ENCODE measurements at regions not wholly inside any gene's neighbourhood (a gene's known extent, or its start where the extent isn't known, plus 50 kb on each side); places are given as distances from the start of the nearest gene placed in this dataset.
A peak's percentile ranks its signal among the peaks of the same experiment; 100 is the strongest.

GRCh38 chr16:80375973-80376372 is 164.8 kb upstream of the DYNLRB2 start:
- H3K9ac ChIP-seq (ENCODE audit: extremely low read depth, low read length, poor library complexity, severe bottlenecking): no peak overlapping the region
- Mint-ChIP-seq H3K27ac (no peak overlapping the region), H3K4me1 (no peaks in the 10 kb centered on the region), H3K27me3 (ENCODE audit: insufficient read depth) (peaks cover 76% of the 10 kb centered on the region), H3K9me3 (peaks cover 16% of the 10 kb centered on the region), H3K4me3 (no peak overlapping the region), H3K36me3 (ENCODE audit: low read depth) (no peaks in the 10 kb centered on the region)
- no peaks in the 10 kb centered on the region for H3K4me1 ChIP-seq (ENCODE audit: control insufficient read depth, insufficient read depth, low read length)
- peaks cover 87% of the 10 kb centered on the region for H3K27me3 ChIP-seq (ENCODE audit: control insufficient read depth, insufficient read depth, low read length, poor library complexity, severe bottlenecking)
- TF ChIP-seq, protein P1, sequence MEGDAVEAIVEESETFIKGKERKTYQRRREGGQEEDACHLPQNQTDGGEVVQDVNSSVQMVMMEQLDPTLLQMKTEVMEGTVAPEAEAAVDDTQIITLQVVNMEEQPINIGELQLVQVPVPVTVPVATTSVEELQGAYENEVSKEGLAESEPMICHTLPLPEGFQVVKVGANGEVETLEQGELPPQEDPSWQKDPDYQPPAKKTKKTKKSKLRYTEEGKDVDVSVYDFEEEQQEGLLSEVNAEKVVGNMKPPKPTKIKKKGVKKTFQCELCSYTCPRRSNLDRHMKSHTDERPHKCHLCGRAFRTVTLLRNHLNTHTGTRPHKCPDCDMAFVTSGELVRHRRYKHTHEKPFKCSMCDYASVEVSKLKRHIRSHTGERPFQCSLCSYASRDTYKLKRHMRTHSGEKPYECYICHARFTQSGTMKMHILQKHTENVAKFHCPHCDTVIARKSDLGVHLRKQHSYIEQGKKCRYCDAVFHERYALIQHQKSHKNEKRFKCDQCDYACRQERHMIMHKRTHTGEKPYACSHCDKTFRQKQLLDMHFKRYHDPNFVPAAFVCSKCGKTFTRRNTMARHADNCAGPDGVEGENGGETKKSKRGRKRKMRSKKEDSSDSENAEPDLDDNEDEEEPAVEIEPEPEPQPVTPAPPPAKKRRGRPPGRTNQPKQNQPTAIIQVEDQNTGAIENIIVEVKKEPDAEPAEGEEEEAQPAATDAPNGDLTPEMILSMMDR (conservative IDR thresholded peaks at IDR 0.05): no peak
- DNase-seq: no peak
- peaks cover 25% of the 10 kb centered on the region for H3K9me3 ChIP-seq (ENCODE audit: control insufficient read depth, low read length)
- H3K36me3 ChIP-seq (ENCODE audit: control insufficient read depth, insufficient read depth, low read length): no peaks in the 10 kb centered on the region
- H3K4me3 ChIP-seq (ENCODE audit: low read length): no peak overlapping the region
- no peak overlapping the region for H3K27ac ChIP-seq (ENCODE audit: low read depth, low read length)

GRCh38 chr16:80375513-80375912 is 165.3 kb upstream of the DYNLRB2 start:
- H3K27ac Mint-ChIP-seq: no peak overlapping the region
- Histone ChIP-seq H3K4me3 (ENCODE audit: low read length) (no peak overlapping the region), H3K27ac (ENCODE audit: low read depth, low read length) (no peak overlapping the region), H3K27me3 (ENCODE audit: control insufficient read depth, insufficient read depth, low read length, poor library complexity, severe bottlenecking) (peaks cover 86% of the 10 kb centered on the region), H3K9ac (ENCODE audit: extremely low read depth, low read length, poor library complexity, severe bottlenecking) (no peak overlapping the region), H3K4me1 (ENCODE audit: control insufficient read depth, insufficient read depth, low read length) (no peaks in the 10 kb centered on the region), H3K9me3 (ENCODE audit: control insufficient read depth, low read length) (peaks cover 25% of the 10 kb centered on the region), H3K36me3 (ENCODE audit: control insufficient read depth, insufficient read depth, low read length) (no peaks in the 10 kb centered on the region)
- no peak for DNase-seq
- WGBS, 2 experiments (ENCODE audit: insufficient coverage in 1 of 2, insufficient read length in 1 of 2): no CpG with 5 or more reads among the region's 1 CpG
- TF ChIP-seq, protein P1 (conservative IDR thresholded peaks at IDR 0.05): no peak
- no peak overlapping the region for H3K4me3 Mint-ChIP-seq
- H3K36me3 Mint-ChIP-seq (ENCODE audit: low read depth): no peaks in the 10 kb centered on the region
- peaks cover 75% of the 10 kb centered on the region for H3K27me3 Mint-ChIP-seq (ENCODE audit: insufficient read depth)
- H3K4me1 Mint-ChIP-seq: no peaks in the 10 kb centered on the region
- peaks cover 16% of the 10 kb centered on the region for H3K9me3 Mint-ChIP-seq

GRCh38 chr16:80372341-80372740 is 168.5 kb upstream of the DYNLRB2 start:
- no peak overlapping the region for H3K4me3 Mint-ChIP-seq
- TF ChIP-seq, protein P1 (conservative IDR thresholded peaks at IDR 0.05): no peak
- H3K9me3 Mint-ChIP-seq: peaks cover 16% of the 10 kb centered on the region
- H3K27ac ChIP-seq (ENCODE audit: low read depth, low read length): no peak overlapping the region
- H3K4me1 ChIP-seq (ENCODE audit: control insufficient read depth, insufficient read depth, low read length): peaks cover 5% of the 10 kb centered on the region
- H3K9me3 ChIP-seq (ENCODE audit: control insufficient read depth, low read length): peaks cover 25% of the 10 kb centered on the region
- H3K9ac ChIP-seq (ENCODE audit: extremely low read depth, low read length, poor library complexity, severe bottlenecking): no peak overlapping the region
- peak overlapping the region; percentile 41 for H3K4me3 ChIP-seq (ENCODE audit: low read length)
- no peak for DNase-seq
- peaks cover 74% of the 10 kb centered on the region for H3K27me3 ChIP-seq (ENCODE audit: control insufficient read depth, insufficient read depth, low read length, poor library complexity, severe bottlenecking)
- H3K27ac Mint-ChIP-seq: no peak overlapping the region
- H3K27me3 Mint-ChIP-seq (ENCODE audit: insufficient read depth): peaks cover 68% of the 10 kb centered on the region
- H3K36me3 ChIP-seq (ENCODE audit: control insufficient read depth, insufficient read depth, low read length): no peaks in the 10 kb centered on the region
- WGBS, 2 experiments (ENCODE audit: insufficient coverage in 1 of 2, insufficient read length in 1 of 2): 83 to 85% methylated on average over 5 to 10 of the region's 10 CpGs
- H3K4me1 Mint-ChIP-seq: peaks cover 10% of the 10 kb centered on the region
- H3K36me3 Mint-ChIP-seq (ENCODE audit: low read depth): no peaks in the 10 kb centered on the region
